ENCODE measurements at regions not wholly inside any gene's neighbourhood (a gene's known extent, or its start where the extent isn't known, plus 50 kb on each side); places are given as distances from the start of the nearest gene placed in this dataset.
A peak's percentile ranks its signal among the peaks of the same experiment; 100 is the strongest.

DNA sequence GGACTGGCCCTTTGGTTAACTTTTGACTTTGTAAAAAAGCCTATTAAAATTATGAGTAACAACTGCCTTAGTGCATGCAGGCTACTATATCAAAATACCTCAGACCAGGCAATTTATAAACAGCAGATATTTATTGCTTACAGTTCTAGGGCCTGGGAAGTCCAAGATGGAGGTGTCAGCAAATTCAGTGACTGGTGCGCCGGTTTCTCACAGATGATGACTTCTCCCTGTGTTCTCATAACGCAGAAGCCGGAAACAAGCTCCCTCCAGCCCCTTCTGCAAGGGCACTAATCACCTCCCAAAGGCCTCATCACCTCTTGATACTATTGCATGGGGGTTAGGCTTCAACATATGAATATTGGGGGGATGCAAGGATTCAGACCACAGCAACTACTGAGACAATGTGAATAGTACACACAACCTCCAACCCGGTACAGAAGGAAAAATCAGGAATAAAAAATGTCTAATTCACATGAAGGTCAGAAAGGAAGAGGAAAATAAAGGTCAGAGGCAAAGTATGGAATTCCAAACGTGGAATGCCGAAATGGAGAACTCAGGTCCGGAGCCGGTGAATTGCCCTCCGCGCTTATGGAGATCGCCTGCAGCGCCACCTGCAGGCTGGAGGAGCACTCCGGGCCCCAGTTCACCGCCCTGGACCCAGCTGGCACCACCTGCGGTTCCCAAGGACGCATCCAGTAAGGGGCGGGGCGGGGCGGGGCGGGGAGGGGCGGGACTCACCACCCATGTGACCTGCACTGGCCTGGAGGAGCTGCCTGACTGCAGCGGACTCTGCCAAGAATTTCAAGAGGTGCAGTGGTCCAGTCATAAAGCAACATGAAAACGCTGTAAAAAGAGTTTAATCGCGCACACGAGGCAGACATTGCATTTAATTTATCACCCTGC, 203.4 kb downstream of the KIF26A start (continued):
- TF ChIP-seq, protein P1, sequence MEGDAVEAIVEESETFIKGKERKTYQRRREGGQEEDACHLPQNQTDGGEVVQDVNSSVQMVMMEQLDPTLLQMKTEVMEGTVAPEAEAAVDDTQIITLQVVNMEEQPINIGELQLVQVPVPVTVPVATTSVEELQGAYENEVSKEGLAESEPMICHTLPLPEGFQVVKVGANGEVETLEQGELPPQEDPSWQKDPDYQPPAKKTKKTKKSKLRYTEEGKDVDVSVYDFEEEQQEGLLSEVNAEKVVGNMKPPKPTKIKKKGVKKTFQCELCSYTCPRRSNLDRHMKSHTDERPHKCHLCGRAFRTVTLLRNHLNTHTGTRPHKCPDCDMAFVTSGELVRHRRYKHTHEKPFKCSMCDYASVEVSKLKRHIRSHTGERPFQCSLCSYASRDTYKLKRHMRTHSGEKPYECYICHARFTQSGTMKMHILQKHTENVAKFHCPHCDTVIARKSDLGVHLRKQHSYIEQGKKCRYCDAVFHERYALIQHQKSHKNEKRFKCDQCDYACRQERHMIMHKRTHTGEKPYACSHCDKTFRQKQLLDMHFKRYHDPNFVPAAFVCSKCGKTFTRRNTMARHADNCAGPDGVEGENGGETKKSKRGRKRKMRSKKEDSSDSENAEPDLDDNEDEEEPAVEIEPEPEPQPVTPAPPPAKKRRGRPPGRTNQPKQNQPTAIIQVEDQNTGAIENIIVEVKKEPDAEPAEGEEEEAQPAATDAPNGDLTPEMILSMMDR (tag by site-specific recombination; IDR thresholded peaks at IDR 0.05): peak; percentile 90
- TF ChIP-seq, protein P2, sequence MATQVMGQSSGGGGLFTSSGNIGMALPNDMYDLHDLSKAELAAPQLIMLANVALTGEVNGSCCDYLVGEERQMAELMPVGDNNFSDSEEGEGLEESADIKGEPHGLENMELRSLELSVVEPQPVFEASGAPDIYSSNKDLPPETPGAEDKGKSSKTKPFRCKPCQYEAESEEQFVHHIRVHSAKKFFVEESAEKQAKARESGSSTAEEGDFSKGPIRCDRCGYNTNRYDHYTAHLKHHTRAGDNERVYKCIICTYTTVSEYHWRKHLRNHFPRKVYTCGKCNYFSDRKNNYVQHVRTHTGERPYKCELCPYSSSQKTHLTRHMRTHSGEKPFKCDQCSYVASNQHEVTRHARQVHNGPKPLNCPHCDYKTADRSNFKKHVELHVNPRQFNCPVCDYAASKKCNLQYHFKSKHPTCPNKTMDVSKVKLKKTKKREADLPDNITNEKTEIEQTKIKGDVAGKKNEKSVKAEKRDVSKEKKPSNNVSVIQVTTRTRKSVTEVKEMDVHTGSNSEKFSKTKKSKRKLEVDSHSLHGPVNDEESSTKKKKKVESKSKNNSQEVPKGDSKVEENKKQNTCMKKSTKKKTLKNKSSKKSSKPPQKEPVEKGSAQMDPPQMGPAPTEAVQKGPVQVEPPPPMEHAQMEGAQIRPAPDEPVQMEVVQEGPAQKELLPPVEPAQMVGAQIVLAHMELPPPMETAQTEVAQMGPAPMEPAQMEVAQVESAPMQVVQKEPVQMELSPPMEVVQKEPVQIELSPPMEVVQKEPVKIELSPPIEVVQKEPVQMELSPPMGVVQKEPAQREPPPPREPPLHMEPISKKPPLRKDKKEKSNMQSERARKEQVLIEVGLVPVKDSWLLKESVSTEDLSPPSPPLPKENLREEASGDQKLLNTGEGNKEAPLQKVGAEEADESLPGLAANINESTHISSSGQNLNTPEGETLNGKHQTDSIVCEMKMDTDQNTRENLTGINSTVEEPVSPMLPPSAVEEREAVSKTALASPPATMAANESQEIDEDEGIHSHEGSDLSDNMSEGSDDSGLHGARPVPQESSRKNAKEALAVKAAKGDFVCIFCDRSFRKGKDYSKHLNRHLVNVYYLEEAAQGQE (tag by site-specific recombination; IDR thresholded peaks at IDR 0.05): peak; percentile 14; the same call in 1 of the 2 replicates
- TF ChIP-seq ZNF549 (tag by site-specific recombination; IDR thresholded peaks at IDR 0.05) (no peak), ZNF777 (tag by site-specific recombination; IDR thresholded peaks at IDR 0.05; ENCODE audit: borderline replicate concordance) (no peak), ZNF274 (IDR thresholded peaks at IDR 0.05; ENCODE audit: low read length) (no peak), ZNF274 (tag by site-specific recombination; IDR thresholded peaks at IDR 0.05; ENCODE audit: borderline replicate concordance) (no peak), MYNN (tag by site-specific recombination; IDR thresholded peaks at IDR 0.05; ENCODE audit: borderline replicate concordance) (no peak), ZNF677 (tag by site-specific recombination; IDR thresholded peaks at IDR 0.05) (peak; percentile 94), GLI2 (tag by site-specific recombination; IDR thresholded peaks at IDR 0.05; ENCODE audit: borderline replicate concordance, low read depth) (no peak), HOXD13 (CRISPR knock-in tag; IDR thresholded peaks at IDR 0.05; ENCODE audit: borderline replicate concordance) (no peak), ZNF155 (tag by site-specific recombination; IDR thresholded peaks at IDR 0.05) (no peak), ZNF571 (tag by site-specific recombination; IDR thresholded peaks at IDR 0.05) (no peak), ZNF544 (tag by site-specific recombination; IDR thresholded peaks at IDR 0.05) (no peak)
- TF ChIP-seq, protein P3, sequence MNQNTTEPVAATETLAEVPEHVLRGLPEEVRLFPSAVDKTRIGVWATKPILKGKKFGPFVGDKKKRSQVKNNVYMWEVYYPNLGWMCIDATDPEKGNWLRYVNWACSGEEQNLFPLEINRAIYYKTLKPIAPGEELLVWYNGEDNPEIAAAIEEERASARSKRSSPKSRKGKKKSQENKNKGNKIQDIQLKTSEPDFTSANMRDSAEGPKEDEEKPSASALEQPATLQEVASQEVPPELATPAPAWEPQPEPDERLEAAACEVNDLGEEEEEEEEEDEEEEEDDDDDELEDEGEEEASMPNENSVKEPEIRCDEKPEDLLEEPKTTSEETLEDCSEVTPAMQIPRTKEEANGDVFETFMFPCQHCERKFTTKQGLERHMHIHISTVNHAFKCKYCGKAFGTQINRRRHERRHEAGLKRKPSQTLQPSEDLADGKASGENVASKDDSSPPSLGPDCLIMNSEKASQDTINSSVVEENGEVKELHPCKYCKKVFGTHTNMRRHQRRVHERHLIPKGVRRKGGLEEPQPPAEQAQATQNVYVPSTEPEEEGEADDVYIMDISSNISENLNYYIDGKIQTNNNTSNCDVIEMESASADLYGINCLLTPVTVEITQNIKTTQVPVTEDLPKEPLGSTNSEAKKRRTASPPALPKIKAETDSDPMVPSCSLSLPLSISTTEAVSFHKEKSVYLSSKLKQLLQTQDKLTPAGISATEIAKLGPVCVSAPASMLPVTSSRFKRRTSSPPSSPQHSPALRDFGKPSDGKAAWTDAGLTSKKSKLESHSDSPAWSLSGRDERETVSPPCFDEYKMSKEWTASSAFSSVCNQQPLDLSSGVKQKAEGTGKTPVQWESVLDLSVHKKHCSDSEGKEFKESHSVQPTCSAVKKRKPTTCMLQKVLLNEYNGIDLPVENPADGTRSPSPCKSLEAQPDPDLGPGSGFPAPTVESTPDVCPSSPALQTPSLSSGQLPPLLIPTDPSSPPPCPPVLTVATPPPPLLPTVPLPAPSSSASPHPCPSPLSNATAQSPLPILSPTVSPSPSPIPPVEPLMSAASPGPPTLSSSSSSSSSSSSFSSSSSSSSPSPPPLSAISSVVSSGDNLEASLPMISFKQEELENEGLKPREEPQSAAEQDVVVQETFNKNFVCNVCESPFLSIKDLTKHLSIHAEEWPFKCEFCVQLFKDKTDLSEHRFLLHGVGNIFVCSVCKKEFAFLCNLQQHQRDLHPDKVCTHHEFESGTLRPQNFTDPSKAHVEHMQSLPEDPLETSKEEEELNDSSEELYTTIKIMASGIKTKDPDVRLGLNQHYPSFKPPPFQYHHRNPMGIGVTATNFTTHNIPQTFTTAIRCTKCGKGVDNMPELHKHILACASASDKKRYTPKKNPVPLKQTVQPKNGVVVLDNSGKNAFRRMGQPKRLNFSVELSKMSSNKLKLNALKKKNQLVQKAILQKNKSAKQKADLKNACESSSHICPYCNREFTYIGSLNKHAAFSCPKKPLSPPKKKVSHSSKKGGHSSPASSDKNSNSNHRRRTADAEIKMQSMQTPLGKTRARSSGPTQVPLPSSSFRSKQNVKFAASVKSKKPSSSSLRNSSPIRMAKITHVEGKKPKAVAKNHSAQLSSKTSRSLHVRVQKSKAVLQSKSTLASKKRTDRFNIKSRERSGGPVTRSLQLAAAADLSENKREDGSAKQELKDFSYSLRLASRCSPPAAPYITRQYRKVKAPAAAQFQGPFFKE (tag by site-specific recombination; IDR thresholded peaks at IDR 0.05; ENCODE audit: borderline replicate concordance): no peak
- TF ChIP-seq, protein P4, sequence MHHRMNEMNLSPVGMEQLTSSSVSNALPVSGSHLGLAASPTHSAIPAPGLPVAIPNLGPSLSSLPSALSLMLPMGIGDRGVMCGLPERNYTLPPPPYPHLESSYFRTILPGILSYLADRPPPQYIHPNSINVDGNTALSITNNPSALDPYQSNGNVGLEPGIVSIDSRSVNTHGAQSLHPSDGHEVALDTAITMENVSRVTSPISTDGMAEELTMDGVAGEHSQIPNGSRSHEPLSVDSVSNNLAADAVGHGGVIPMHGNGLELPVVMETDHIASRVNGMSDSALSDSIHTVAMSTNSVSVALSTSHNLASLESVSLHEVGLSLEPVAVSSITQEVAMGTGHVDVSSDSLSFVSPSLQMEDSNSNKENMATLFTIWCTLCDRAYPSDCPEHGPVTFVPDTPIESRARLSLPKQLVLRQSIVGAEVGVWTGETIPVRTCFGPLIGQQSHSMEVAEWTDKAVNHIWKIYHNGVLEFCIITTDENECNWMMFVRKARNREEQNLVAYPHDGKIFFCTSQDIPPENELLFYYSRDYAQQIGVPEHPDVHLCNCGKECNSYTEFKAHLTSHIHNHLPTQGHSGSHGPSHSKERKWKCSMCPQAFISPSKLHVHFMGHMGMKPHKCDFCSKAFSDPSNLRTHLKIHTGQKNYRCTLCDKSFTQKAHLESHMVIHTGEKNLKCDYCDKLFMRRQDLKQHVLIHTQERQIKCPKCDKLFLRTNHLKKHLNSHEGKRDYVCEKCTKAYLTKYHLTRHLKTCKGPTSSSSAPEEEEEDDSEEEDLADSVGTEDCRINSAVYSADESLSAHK (tag by site-specific recombination; IDR thresholded peaks at IDR 0.05): 0 out of 2 replicates have a peak, but pooled peaks have one; percentile 5
- TF ChIP-seq, protein P5, sequence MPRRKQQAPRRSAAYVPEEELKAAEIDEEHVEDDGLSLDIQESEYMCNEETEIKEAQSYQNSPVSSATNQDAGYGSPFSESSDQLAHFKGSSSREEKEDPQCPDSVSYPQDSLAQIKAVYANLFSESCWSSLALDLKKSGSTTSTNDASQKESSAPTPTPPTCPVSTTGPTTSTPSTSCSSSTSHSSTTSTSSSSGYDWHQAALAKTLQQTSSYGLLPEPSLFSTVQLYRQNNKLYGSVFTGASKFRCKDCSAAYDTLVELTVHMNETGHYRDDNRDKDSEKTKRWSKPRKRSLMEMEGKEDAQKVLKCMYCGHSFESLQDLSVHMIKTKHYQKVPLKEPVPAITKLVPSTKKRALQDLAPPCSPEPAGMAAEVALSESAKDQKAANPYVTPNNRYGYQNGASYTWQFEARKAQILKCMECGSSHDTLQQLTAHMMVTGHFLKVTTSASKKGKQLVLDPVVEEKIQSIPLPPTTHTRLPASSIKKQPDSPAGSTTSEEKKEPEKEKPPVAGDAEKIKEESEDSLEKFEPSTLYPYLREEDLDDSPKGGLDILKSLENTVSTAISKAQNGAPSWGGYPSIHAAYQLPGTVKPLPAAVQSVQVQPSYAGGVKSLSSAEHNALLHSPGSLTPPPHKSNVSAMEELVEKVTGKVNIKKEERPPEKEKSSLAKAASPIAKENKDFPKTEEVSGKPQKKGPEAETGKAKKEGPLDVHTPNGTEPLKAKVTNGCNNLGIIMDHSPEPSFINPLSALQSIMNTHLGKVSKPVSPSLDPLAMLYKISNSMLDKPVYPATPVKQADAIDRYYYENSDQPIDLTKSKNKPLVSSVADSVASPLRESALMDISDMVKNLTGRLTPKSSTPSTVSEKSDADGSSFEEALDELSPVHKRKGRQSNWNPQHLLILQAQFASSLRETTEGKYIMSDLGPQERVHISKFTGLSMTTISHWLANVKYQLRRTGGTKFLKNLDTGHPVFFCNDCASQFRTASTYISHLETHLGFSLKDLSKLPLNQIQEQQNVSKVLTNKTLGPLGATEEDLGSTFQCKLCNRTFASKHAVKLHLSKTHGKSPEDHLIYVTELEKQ (tag by site-specific recombination; IDR thresholded peaks at IDR 0.05; ENCODE audit: borderline replicate concordance): no peak
- TF ChIP-seq, protein P6, sequence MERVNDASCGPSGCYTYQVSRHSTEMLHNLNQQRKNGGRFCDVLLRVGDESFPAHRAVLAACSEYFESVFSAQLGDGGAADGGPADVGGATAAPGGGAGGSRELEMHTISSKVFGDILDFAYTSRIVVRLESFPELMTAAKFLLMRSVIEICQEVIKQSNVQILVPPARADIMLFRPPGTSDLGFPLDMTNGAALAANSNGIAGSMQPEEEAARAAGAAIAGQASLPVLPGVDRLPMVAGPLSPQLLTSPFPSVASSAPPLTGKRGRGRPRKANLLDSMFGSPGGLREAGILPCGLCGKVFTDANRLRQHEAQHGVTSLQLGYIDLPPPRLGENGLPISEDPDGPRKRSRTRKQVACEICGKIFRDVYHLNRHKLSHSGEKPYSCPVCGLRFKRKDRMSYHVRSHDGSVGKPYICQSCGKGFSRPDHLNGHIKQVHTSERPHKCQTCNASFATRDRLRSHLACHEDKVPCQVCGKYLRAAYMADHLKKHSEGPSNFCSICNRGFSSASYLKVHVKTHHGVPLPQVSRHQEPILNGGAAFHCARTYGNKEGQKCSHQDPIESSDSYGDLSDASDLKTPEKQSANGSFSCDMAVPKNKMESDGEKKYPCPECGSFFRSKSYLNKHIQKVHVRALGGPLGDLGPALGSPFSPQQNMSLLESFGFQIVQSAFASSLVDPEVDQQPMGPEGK (tag by site-specific recombination; IDR thresholded peaks at IDR 0.05): peak; percentile 30; the same call in 1 of the 2 replicates

All from HEK293 (cell line).